ENCODE measurements at regions not wholly inside any gene's neighbourhood (a gene's known extent, or its start where the extent isn't known, plus 50 kb on each side); places are given as distances from the start of the nearest gene placed in this dataset.
"Not testable (repeated sequence)": the region's sequence is repeated elsewhere in the genome, so short reads cannot be mapped to it uniquely, and the experiment has no call there.

GRCh38 chr3:31184261-31185061, 290.0 kb upstream of the GADL1 start:
- DNase-seq (ENCODE audit: low read depth) = no peak

DNA sequence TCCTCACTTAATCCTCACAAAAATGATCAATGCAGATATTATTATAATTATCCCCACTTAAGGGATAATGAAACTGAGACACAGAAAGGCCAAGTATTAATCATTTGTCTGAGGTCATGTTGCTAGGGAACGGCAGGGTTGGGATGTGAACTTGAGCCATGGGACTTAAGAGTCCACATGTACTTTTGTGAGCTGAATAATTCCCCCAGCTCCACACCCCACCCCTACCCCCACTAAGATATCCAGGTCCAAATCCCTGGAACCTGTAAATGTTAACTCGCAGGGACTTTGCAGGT, 290.5 kb upstream of the GADL1 start:
- no peak for DNase-seq (ENCODE audit: low read depth)

- no peak for DNase-seq (ENCODE audit: low read depth)
Measured at GRCh38 chr3:31186041-31186440, 291.6 kb upstream of the GADL1 start.

- no peak for DNase-seq (ENCODE audit: low read depth)
Measured at GRCh38 chr3:31187380-31187779, 292.9 kb upstream of the GADL1 start.

- no peak for DNase-seq (ENCODE audit: low read depth)
Measured at GRCh38 chr3:31188112-31188511, 293.7 kb upstream of the GADL1 start.

DNA sequence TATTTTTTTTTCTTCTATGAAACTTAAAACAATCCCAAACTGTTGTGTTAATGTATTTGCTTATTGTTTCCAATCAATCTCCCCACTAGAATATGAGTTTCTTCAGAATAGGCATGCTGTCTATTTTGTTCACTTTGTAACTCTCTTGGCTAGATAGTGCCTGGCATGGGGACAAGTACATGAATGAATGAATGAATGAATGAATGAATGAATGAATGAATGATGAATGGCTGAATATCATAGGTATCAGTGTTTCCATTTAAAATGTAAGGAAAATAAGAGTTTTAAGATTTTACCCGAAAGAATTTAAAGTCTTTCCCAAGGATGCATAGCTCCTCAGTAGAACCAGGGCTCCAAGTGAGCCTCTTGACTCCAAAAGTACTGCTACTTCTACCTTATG, 294.9 kb upstream of the GADL1 start:
- no peak for DNase-seq (ENCODE audit: low read depth)

DNA sequence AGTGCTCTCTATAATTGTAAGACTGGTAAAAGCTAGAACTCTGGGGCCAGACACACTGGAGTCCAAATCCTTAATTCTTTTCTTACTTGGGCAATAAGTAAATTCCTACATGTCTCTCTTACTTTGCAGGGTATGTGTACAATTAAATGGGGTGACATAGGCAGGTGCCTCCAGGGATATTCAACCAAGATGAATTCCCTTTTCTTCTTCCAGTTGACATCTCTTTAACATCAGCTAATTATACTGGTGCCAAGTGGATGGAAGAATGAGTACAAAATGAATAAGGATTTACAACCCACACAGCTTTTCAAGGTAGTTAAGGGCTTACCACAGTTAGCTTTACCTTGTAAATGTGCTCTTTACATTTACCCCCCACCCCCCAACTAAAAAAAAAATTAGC, 295.5 kb upstream of the GADL1 start:
- no peak for DNase-seq (ENCODE audit: low read depth)

- DNase-seq (ENCODE audit: low read depth) = no peak
Measured at GRCh38 chr3:31191354-31191753, 296.9 kb upstream of the GADL1 start.

DNA sequence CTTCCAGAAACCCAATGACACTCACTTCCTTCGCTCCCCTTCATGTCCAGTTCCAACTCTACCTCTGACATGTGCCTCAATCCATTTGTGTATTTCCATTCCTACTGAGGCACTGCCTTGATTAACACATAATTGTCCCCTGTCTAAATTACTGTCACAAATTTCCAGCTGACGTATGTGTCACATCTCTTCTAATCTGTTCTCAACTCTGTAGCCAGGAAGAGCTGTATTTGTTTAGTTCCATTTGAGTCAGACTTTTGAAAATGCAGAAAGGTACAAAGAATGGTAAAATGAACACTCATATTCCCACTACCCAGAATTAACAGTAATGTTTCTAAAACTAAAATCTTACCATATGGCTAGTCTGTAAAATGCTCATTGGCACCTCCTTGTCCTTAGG, 299.0 kb upstream of the GADL1 start:
- no peak for DNase-seq (ENCODE audit: low read depth)

GRCh38 chr3:31193871-31194270, 299.4 kb upstream of the GADL1 start:
- DNase-seq (ENCODE audit: low read depth) = no peak

- no peak for DNase-seq (ENCODE audit: low read depth)
Measured at GRCh38 chr3:31196261-31196660, 301.8 kb upstream of the GADL1 start.

DNA sequence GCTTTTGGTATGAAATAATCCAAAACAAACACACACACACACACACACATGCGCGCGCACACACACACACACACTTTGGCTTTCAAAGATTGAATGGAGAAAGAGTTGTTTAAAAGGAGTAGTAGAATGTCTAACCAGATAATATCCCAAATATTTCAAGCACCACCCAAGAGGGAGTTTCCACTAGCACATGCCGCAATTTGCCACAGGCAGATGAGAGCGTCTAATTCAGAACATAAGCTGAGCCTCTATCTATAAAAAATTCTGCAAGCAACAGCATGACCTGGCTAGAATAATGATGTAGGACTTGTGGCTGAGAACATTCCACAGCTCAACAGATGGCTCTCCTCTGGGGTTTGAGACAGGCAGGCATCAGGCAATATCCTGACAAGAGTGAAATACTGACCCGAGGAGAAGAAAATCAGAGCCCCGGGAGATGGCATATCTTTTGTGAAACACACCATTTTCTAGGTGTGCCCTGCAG, 302.5 kb upstream of the GADL1 start:
- DNase-seq (ENCODE audit: low read depth) = no peak

DNA sequence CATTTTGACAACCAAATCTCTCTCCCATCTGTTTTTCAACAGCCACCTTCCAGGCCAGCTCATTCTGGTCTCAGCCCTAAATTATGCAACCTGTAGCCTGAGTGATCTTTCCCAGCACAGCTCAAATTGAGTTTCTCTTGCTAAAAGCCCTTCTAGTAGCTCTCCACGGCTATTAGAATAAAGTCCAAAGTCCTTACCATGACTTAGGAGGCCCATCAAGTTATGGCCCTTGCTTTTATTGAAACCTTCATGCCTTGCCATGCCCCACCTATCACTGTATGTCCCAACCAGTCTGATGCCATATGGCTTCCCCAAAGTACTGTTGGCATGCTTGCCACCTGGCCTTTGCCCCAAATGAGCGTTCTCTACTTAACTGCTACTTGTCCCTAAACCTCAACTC, 303.5 kb upstream of the GADL1 start:
- DNase-seq (ENCODE audit: low read depth) = no peak

DNA sequence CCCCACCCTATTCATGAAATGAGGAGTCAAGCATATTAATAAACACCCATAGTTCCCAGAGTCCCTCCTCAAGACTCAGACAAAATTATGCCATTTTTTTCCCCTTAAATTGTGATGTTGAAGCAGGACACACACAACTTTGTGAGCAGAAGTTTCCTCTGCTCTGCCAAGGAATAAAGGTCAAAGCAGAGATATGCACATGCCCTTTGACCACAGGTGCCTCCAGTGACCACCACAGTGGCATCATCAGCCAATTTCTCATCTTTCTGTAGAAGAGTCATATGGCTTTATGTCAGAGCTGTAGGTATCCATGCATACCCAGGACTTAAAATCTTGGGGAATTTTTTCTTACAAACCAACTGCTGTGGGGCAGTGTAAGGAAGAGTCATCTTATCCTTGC, 304.4 kb upstream of the GADL1 start:
- no peak for DNase-seq (ENCODE audit: low read depth)

DNA sequence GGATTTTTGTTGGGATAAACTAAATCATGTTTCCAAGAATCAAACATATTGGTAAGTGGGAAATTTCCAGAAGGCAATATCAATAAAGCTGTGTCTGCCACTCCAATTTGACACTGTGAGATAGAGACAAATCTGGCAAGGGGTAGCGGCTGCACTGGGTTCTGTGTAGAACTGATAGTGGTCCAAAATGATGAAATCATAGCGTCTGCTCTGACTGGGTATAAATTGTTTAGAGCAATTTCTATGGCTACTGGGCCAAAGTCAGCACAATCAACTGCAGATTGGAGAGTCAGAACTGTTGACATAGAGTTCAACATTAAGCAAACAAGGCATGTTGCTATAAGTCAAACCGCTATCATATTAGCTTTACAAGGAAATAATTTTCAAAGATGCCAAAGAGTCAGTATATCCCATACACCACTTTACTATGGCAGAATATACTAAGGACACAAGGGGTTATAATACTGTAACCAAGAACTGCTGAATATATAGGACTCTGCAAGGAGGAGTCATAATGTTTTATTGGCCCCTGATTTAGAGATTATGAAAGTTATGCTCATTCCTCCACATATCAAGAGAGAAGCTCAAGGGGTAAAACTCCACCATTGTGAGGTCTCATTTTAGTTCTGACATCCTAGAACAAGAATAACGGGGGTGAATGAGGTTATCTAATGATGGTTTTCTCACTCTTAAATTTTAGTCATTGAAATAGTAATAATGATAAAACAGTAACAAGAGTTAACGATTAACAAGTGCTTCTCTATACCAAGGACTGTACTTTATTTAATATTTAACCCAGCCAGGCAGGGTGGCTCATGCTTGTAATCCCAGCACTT, 309.7 kb upstream of the GADL1 start:
- no peak for DNase-seq (ENCODE audit: low read depth)

GRCh38 chr3:31204796-31205056, 310.3 kb upstream of the GADL1 start:
- not testable (repeated sequence) for DNase-seq (ENCODE audit: low read depth)

- no peak for DNase-seq (ENCODE audit: low read depth)
Measured at GRCh38 chr3:31210068-31210645, 315.7 kb upstream of the GADL1 start.

GRCh38 chr3:31213869-31214486, 318.7 kb upstream of the STT3B start:
- DNase-seq (ENCODE audit: low read depth) = no peak

GRCh38 chr3:31218082-31218481, 314.6 kb upstream of the STT3B start:
- DNase-seq (ENCODE audit: low read depth) = no peak

DNA sequence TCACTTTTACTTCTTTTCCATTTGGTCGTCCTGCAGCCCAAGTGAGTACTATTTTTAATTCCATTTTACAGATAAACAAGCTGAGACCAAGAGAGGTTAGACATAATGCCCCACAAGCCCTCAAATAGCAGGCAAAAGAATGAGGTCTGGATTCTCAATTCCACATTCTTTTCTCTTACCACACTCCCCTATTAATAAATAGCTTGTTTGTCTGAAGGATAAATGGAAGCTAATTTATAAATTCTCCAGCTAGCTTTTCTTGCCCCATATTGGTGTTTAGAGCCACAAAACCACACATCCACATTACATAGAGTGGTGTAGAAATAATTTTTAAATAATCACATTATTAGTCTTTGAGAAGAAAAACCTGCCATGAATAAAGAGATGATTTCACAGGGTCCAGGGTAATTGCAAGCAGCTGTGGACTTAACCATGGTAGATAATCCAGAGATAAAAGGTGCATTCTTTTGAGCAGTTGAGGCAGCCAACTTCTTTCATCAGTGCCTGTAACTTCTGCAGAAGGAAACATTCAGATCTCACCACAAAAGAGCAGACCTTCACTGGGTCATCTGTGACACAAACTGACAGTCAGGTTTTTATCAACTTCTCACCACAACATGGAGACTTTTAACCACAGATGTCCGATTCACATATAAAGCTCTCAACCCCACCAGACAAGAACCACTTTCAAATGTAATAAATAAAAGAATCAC, 313.4 kb upstream of the STT3B start:
- DNase-seq (ENCODE audit: low read depth) = no peak

DNA sequence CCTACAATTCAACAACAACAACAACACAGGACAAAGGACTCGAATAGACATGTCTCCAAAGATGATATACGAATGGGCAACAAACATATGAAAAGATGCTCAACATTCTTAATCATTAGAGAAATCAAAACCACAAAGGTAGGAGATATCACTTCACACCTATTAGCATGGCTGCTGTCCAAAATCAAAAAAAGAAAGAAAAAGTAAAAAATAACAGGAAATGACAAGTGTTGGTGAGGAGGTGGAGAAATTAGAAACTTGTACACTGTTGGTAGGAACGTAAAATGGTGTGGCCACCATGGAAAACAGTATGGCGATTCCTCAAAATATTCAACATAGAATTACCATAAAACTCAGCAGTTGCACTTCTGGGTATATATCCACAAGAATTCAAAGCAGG, 312.3 kb upstream of the STT3B start:
- DNase-seq (ENCODE audit: low read depth) = no peak

GRCh38 chr3:31223278-31223677, 309.4 kb upstream of the STT3B start:
- DNase-seq (ENCODE audit: low read depth) = no peak
